ENCODE measurements at regions not wholly inside any gene's neighbourhood (a gene's known extent, or its start where the extent isn't known, plus 50 kb on each side); places are given as distances from the start of the nearest gene placed in this dataset.

DNA sequence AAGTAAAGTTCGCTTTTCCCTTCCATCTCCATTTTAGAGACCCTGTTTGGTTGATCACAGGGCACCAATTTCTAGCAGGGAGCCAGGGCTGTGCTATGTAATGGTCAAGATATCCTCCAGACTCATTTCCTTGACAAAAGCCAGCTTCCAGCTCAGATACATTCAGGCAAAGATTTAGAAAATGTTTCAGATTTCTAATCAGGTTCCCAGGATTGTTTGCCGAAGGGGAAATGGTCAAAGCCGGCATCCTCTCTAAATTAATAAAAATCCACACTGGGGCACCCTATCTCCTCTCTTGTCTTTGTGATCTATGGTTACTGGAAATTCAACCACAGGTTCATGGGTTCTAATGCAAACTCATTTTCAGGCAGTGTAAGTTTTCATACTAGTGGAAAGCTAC lies 686.8 kb upstream of the KIF2B start:
- TF ChIP-seq, protein P1, sequence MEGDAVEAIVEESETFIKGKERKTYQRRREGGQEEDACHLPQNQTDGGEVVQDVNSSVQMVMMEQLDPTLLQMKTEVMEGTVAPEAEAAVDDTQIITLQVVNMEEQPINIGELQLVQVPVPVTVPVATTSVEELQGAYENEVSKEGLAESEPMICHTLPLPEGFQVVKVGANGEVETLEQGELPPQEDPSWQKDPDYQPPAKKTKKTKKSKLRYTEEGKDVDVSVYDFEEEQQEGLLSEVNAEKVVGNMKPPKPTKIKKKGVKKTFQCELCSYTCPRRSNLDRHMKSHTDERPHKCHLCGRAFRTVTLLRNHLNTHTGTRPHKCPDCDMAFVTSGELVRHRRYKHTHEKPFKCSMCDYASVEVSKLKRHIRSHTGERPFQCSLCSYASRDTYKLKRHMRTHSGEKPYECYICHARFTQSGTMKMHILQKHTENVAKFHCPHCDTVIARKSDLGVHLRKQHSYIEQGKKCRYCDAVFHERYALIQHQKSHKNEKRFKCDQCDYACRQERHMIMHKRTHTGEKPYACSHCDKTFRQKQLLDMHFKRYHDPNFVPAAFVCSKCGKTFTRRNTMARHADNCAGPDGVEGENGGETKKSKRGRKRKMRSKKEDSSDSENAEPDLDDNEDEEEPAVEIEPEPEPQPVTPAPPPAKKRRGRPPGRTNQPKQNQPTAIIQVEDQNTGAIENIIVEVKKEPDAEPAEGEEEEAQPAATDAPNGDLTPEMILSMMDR (IDR thresholded peaks at IDR 0.05): no peak
- no peak for TF ChIP-seq POLR2A (IDR thresholded peaks at IDR 0.05)
